ENCODE measurements at regions not wholly inside any gene's neighbourhood (a gene's known extent, or its start where the extent isn't known, plus 50 kb on each side); places are given as distances from the start of the nearest gene placed in this dataset.

DNA sequence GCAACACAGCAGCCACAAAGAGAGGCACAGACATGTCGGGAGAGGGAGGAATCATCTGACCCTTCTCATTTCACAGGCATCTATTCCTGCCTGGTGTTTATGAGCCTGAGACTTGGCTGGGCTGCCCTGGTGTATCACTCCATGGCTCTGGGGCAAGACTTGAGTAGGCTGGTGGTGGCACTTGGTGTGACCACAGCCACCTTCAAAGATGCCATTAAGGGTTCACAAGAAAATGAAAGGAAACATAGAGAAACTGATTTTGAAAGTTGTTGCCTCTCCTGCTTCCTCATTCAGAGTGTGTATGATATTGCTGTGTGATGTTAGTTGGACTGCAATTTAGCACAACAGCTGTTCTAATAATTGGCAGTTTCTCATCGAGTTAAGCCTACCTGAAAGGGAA, 298.8 kb downstream of the FAM72C start:
- Histone ChIP-seq H4K12ac (ENCODE audit: low read depth, low read length) (no peak overlapping the region), H2BK120ac (ENCODE audit: insufficient read depth, low read length, poor library complexity) (no peak overlapping the region), H4K91ac (ENCODE audit: low read depth, low read length) (no peak overlapping the region), H2AFZ (ENCODE audit: insufficient read depth, low read length, poor library complexity) (no peak overlapping the region), H3K79me1 (ENCODE audit: low read length) (no peaks in the 10 kb centered on the region), H3K4ac (ENCODE audit: low read depth, low read length) (no peak overlapping the region), H3K9me3 (ENCODE audit: insufficient read depth, low read depth, low read length) (no peaks in the 10 kb centered on the region), H3K4me1 (ENCODE audit: control insufficient read depth in 1 of 2, insufficient read depth in 2 of 2, low read length in 2 of 2) (no peaks in the 10 kb centered on the region), H3K18ac (ENCODE audit: low read length) (no peak overlapping the region), H3K23ac (ENCODE audit: low read length) (no peak overlapping the region), H3K14ac (ENCODE audit: low read length) (no peak overlapping the region), H2BK5ac (ENCODE audit: low read depth, low read length, poor library complexity) (no peak overlapping the region), H3K36me3 (ENCODE audit: control insufficient read depth in 1 of 2, insufficient read depth in 2 of 2, low read length in 2 of 2) (no peaks in the 10 kb centered on the region), H3K27me3 (ENCODE audit: insufficient read depth, low read length) (no peaks in the 10 kb centered on the region), H2BK12ac (ENCODE audit: low read length) (no peak overlapping the region), H3K9ac (ENCODE audit: low read length) (no peak overlapping the region), H2AK5ac (ENCODE audit: low read length) (no peak overlapping the region), H3K4me2 (ENCODE audit: low read length) (no peak overlapping the region), H3K27ac (ENCODE audit: low read depth, low read length) (no peak overlapping the region), H3K4me3 (ENCODE audit: low read depth, low read length) (no peak overlapping the region), H4K8ac (ENCODE audit: low read depth, low read length) (no peak overlapping the region), H3K79me2 (ENCODE audit: control insufficient read depth, insufficient read depth, low read length, poor library complexity) (no peaks in the 10 kb centered on the region)
- WGBS (ENCODE audit: extremely low coverage, insufficient coverage, insufficient read length): no CpG with 5 or more reads among the region's 2 CpGs
- DNase-seq: no peak

DNA sequence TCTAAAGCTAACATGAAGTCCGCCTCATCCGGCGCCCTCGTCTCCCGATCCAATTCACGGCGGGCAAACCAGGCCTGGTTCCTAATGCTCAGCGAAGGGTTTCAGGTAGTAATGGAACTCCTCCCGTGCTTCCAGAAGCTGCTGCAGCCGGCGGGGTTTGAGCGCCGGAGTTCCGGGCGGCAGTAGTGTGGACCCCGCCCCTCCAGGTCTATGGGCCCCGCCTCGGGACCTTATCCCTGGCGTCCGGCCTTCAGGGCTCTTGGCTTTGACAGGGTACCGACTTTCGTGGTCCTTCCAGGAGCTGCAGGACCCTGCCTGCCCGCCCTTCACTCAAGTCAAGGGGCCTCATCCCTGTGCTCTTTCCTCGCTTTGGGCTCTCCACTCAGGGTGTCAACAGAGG, 304.1 kb downstream of the FAM72C start:
- Histone ChIP-seq H3K4me2 (ENCODE audit: low read length) (no peak overlapping the region), H3K4me3 (ENCODE audit: low read depth, low read length) (no peak overlapping the region), H4K8ac (ENCODE audit: low read depth, low read length) (no peak overlapping the region), H2BK12ac (ENCODE audit: low read length) (no peak overlapping the region), H3K27ac (ENCODE audit: low read depth, low read length) (no peak overlapping the region), H4K91ac (ENCODE audit: low read depth, low read length) (no peak overlapping the region), H2BK120ac (ENCODE audit: insufficient read depth, low read length, poor library complexity) (no peak overlapping the region), H3K18ac (ENCODE audit: low read length) (no peak overlapping the region), H3K4me1 (ENCODE audit: control insufficient read depth in 1 of 2, insufficient read depth in 2 of 2, low read length in 2 of 2) (no peaks in the 10 kb centered on the region), H2AFZ (ENCODE audit: insufficient read depth, low read length, poor library complexity) (no peak overlapping the region), H3K4ac (ENCODE audit: low read depth, low read length) (no peak overlapping the region), H3K79me1 (ENCODE audit: low read length) (no peaks in the 10 kb centered on the region), H3K36me3 (ENCODE audit: control insufficient read depth in 1 of 2, insufficient read depth in 2 of 2, low read length in 2 of 2) (no peaks in the 10 kb centered on the region), H3K9me3 (ENCODE audit: insufficient read depth, low read depth, low read length) (peaks cover 4% of the 10 kb centered on the region), H3K9ac (ENCODE audit: low read length) (no peak overlapping the region), H3K23ac (ENCODE audit: low read length) (no peak overlapping the region), H2AK5ac (ENCODE audit: low read length) (no peak overlapping the region), H3K14ac (ENCODE audit: low read length) (no peak overlapping the region), H3K79me2 (ENCODE audit: control insufficient read depth, insufficient read depth, low read length, poor library complexity) (no peaks in the 10 kb centered on the region), H4K12ac (ENCODE audit: low read depth, low read length) (no peak overlapping the region), H3K27me3 (ENCODE audit: insufficient read depth, low read length) (no peaks in the 10 kb centered on the region), H2BK5ac (ENCODE audit: low read depth, low read length, poor library complexity) (no peak overlapping the region)
- WGBS (ENCODE audit: extremely low coverage, insufficient coverage, insufficient read length): no CpG with 5 or more reads among the region's 24 CpGs
- no peak for DNase-seq

DNA sequence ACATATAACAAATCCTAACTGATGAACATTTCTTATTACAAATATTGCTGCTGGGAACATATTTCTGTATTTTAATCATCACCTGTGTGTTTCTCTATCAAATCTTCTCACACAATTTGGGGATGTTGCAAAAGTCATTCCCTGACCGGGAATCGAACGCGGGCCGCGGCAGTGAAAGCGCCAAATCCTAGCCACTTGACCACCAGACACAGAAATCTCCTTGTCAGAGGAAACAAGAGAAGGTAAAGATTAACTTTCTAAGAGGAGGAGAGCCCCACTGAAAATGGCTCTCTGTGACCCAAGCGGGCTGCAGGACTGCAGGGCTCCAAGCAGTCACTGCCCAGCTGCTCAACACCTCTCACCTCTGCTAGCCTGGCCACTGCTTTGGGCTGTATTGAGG, 304.9 kb downstream of the FAM72C start:
- Histone ChIP-seq H3K4ac (ENCODE audit: low read depth, low read length) (no peak overlapping the region), H3K79me2 (ENCODE audit: control insufficient read depth, insufficient read depth, low read length, poor library complexity) (no peaks in the 10 kb centered on the region), H3K4me2 (ENCODE audit: low read length) (no peak overlapping the region), H3K36me3 (ENCODE audit: control insufficient read depth in 1 of 2, insufficient read depth in 2 of 2, low read length in 2 of 2) (no peaks in the 10 kb centered on the region), H3K23ac (ENCODE audit: low read length) (no peak overlapping the region), H3K18ac (ENCODE audit: low read length) (no peak overlapping the region), H4K91ac (ENCODE audit: low read depth, low read length) (no peak overlapping the region), H3K9me3 (ENCODE audit: insufficient read depth, low read depth, low read length) (peaks cover 4% of the 10 kb centered on the region), H2BK120ac (ENCODE audit: insufficient read depth, low read length, poor library complexity) (no peak overlapping the region), H3K14ac (ENCODE audit: low read length) (no peak overlapping the region), H3K79me1 (ENCODE audit: low read length) (no peaks in the 10 kb centered on the region), H2BK5ac (ENCODE audit: low read depth, low read length, poor library complexity) (no peak overlapping the region), H4K8ac (ENCODE audit: low read depth, low read length) (no peak overlapping the region), H2AK5ac (ENCODE audit: low read length) (no peak overlapping the region), H2AFZ (ENCODE audit: insufficient read depth, low read length, poor library complexity) (no peak overlapping the region), H3K4me1 (ENCODE audit: control insufficient read depth in 1 of 2, insufficient read depth in 2 of 2, low read length in 2 of 2) (no peaks in the 10 kb centered on the region), H3K27me3 (ENCODE audit: insufficient read depth, low read length) (no peaks in the 10 kb centered on the region), H3K4me3 (ENCODE audit: low read depth, low read length) (no peak overlapping the region), H2BK12ac (ENCODE audit: low read length) (no peak overlapping the region), H4K12ac (ENCODE audit: low read depth, low read length) (no peak overlapping the region), H3K9ac (ENCODE audit: low read length) (no peak overlapping the region), H3K27ac (ENCODE audit: low read depth, low read length) (no peak overlapping the region)
- no peak for DNase-seq
- no CpG with 5 or more reads among the region's 8 CpGs for WGBS (ENCODE audit: extremely low coverage, insufficient coverage, insufficient read length)

GRCh38 chr1:143665606-143666005, 306.2 kb downstream of the FAM72C start:
- no peak overlapping the region for H2BK120ac ChIP-seq (ENCODE audit: insufficient read depth, low read length, poor library complexity)
- H4K91ac ChIP-seq (ENCODE audit: low read depth, low read length): no peak overlapping the region
- H2AK5ac ChIP-seq (ENCODE audit: low read length): no peak overlapping the region
- H4K8ac ChIP-seq (ENCODE audit: low read depth, low read length): no peak overlapping the region
- H3K18ac ChIP-seq (ENCODE audit: low read length): no peak overlapping the region
- H3K36me3 ChIP-seq (ENCODE audit: control insufficient read depth in 1 of 2, insufficient read depth in 2 of 2, low read length in 2 of 2): no peaks in the 10 kb centered on the region
- no peaks in the 10 kb centered on the region for H3K79me2 ChIP-seq (ENCODE audit: control insufficient read depth, insufficient read depth, low read length, poor library complexity)
- H3K9ac ChIP-seq (ENCODE audit: low read length): no peak overlapping the region
- no peak overlapping the region for H3K4me2 ChIP-seq (ENCODE audit: low read length)
- no peaks in the 10 kb centered on the region for H3K27me3 ChIP-seq (ENCODE audit: insufficient read depth, low read length)
- no peak overlapping the region for H4K12ac ChIP-seq (ENCODE audit: low read depth, low read length)
- no peak overlapping the region for H3K23ac ChIP-seq (ENCODE audit: low read length)
- H3K4me3 ChIP-seq (ENCODE audit: low read depth, low read length): no peak overlapping the region
- no peaks in the 10 kb centered on the region for H3K79me1 ChIP-seq (ENCODE audit: low read length)
- H3K14ac ChIP-seq (ENCODE audit: low read length): no peak overlapping the region
- H3K9me3 ChIP-seq (ENCODE audit: insufficient read depth, low read depth, low read length): peaks cover 4% of the 10 kb centered on the region
- H2BK12ac ChIP-seq (ENCODE audit: low read length): no peak overlapping the region
- H3K4me1 ChIP-seq (ENCODE audit: control insufficient read depth in 1 of 2, insufficient read depth in 2 of 2, low read length in 2 of 2): no peaks in the 10 kb centered on the region
- no peak overlapping the region for H3K27ac ChIP-seq (ENCODE audit: low read depth, low read length)
- no CpG with 5 or more reads among the region's 9 CpGs for WGBS (ENCODE audit: extremely low coverage, insufficient coverage, insufficient read length)
- no peak for DNase-seq
- H3K4ac ChIP-seq (ENCODE audit: low read depth, low read length): no peak overlapping the region
- H2AFZ ChIP-seq (ENCODE audit: insufficient read depth, low read length, poor library complexity): no peak overlapping the region
- no peak overlapping the region for H2BK5ac ChIP-seq (ENCODE audit: low read depth, low read length, poor library complexity)

Data from trophoblast cell (in vitro differentiated cells and primary cell).